IMR-90 (cell line): ENCODE measurements at regions not wholly inside any gene's neighbourhood (a gene's known extent, or its start where the extent isn't known, plus 50 kb on each side); places are given as distances from the start of the nearest gene placed in this dataset.

Experiments
- ATAC-seq: fragments of 200-7000 bp; cut with Tn5 transposase; 2 replicates; pipeline ENCODE4 v1.9.1; 2020; ENCODE audit warnings: low read depth, mild to moderate bottlenecking, moderate library complexity
- BruUV-seq: library from RNA; stranded (reverse); fragments of 400-500 nt; replicated peaks from 2 replicates; lab custom pipeline; 2021; lab: Mats Ljungman, UMichigan
- CTCF ChIA-PET: fragments of 300-600 bp; formaldehyde crosslinking; extraction: SDS; loops from one replicate; lab custom pipeline; 2021; ENCODE audit warnings: antibody characterized with exemption; lab: Yijun Ruan, JAX
- POLR2A ChIA-PET: fragments of 300-600 bp; sonication (Branson Sonifier 250); formaldehyde crosslinking; loops from one replicate; lab custom pipeline; 2022; ENCODE audit warnings: antibody characterized with exemption; ENCODE audit not compliant: unreplicated experiment; lab: Charles Lee
- DNase-seq: peaks from one replicate; pipeline ENCODE4 v3.0.0; 2013
- H2AFZ ChIP-seq: replicated peaks from 2 replicates; pipeline ENCODE3; 2013; ENCODE audit warnings: low read length, mild to moderate bottlenecking; ENCODE audit not compliant: poor library complexity
- H2AK5ac ChIP-seq: 2 replicates; pipeline ENCODE4 v1.6.1; 2013; ENCODE audit warnings: low read depth, low read length, inconsistent platforms
- H2AK9ac ChIP-seq: replicated peaks from 2 replicates; pipeline ENCODE3; 2013; ENCODE audit warnings: mild to moderate bottlenecking, low read depth, low read length, moderate library complexity; ENCODE audit not compliant: poor library complexity
- H2BK120ac ChIP-seq: 2 replicates; pipeline ENCODE4 v1.6.1; 2013; ENCODE audit warnings: low read depth, low read length, inconsistent platforms
- H2BK15ac ChIP-seq: 3 replicates; pipeline ENCODE4 v1.6.1; 2013; ENCODE audit warnings: low read depth, low read length, inconsistent platforms
- H2BK20ac ChIP-seq: 2 replicates; pipeline ENCODE4 v1.6.1; 2013; ENCODE audit warnings: low read depth, mild to moderate bottlenecking, inconsistent platforms, low read length, moderate library complexity
- H2BK5ac ChIP-seq: 2 replicates; pipeline ENCODE4 v1.6.1; 2013; ENCODE audit warnings: mild to moderate bottlenecking, low read depth, low read length, inconsistent platforms; ENCODE audit not compliant: poor library complexity, severe bottlenecking
- H3K14ac ChIP-seq: replicated peaks from 2 replicates; pipeline ENCODE4 v1.6.1; 2013; ENCODE audit warnings: low read depth, low read length, inconsistent platforms
- H3K18ac ChIP-seq: 2 replicates; pipeline ENCODE4 v1.6.1; 2013; ENCODE audit warnings: low read depth, low read length, control low read depth
- H3K23ac ChIP-seq: 2 replicates; pipeline ENCODE4 v1.6.1; 2013; ENCODE audit warnings: low read depth, low read length, inconsistent platforms
- H3K27ac ChIP-seq: 2 replicates; pipeline ENCODE4 v1.5.1; 2013; ENCODE audit warnings: mild to moderate bottlenecking, control low read depth, low read length; ENCODE audit not compliant: insufficient read depth
- H3K27me3 ChIP-seq: 2 replicates; pipeline ENCODE4 v1.6.1; 2013; ENCODE audit warnings: low read length; ENCODE audit not compliant: control insufficient read depth, insufficient read depth
- H3K36me3 ChIP-seq: 2 replicates; pipeline ENCODE4 v1.6.1; 2013; ENCODE audit warnings: low read length, mixed read lengths; ENCODE audit not compliant: control insufficient read depth, insufficient read depth
- H3K4ac ChIP-seq: 2 replicates; pipeline ENCODE4 v1.6.1; 2013; ENCODE audit warnings: low read depth, low read length, inconsistent platforms
- H3K4me1 ChIP-seq: 2 replicates; pipeline ENCODE4 v1.6.1; 2013; ENCODE audit warnings: low read length, mixed read lengths; ENCODE audit not compliant: control insufficient read depth, insufficient read depth
- H3K4me2 ChIP-seq: 2 replicates; pipeline ENCODE4 v1.6.1; 2013; ENCODE audit warnings: low read depth, mild to moderate bottlenecking, control low read depth, low read length, moderate library complexity
- H3K4me3 ChIP-seq: 2 replicates; pipeline ENCODE4 v1.5.1; 2013; ENCODE audit warnings: low read depth, mild to moderate bottlenecking, control low read depth, low read length, moderate library complexity; ENCODE audit not compliant: insufficient read depth
- H3K56ac ChIP-seq: 2 replicates; pipeline ENCODE4 v1.6.1; 2013; ENCODE audit warnings: low read length, inconsistent platforms; ENCODE audit not compliant: insufficient read depth; ENCODE audit errors: extremely low read depth
- H3K79me1 ChIP-seq, 2 experiments: 2 replicates each; pipeline ENCODE4 v1.6.1; 2013; ENCODE audit warnings: low read length in 2 of 2, inconsistent platforms in 1 of 2, low read depth in 1 of 2
- H3K9ac ChIP-seq: 2 replicates; pipeline ENCODE4 v1.6.1; 2013; ENCODE audit warnings: low read depth, low read length, control low read depth
- H3K9me1 ChIP-seq: 2 replicates; pipeline ENCODE4 v1.6.1; 2013; ENCODE audit warnings: low read length, inconsistent platforms; ENCODE audit not compliant: insufficient read depth
- H3K9me3 ChIP-seq: 2 replicates; pipeline ENCODE4 v1.6.1; 2013; ENCODE audit warnings: low read length; ENCODE audit not compliant: control insufficient read depth, insufficient read depth
- H4K20me1 ChIP-seq: 2 replicates; pipeline ENCODE4 v1.6.1; 2013; ENCODE audit warnings: low read length, inconsistent platforms; ENCODE audit not compliant: insufficient read depth
- H4K5ac ChIP-seq: 2 replicates; pipeline ENCODE4 v1.6.1; 2013; ENCODE audit warnings: mild to moderate bottlenecking, low read depth, low read length, control low read depth
- H4K8ac ChIP-seq, 2 experiments: 2 replicates each; pipeline ENCODE4 v1.6.1; 2013; ENCODE audit warnings: low read depth in 2 of 2, low read length in 2 of 2, control low read depth in 1 of 2, inconsistent platforms in 1 of 2
- H4K91ac ChIP-seq: 2 replicates; pipeline ENCODE4 v1.6.1; 2013; ENCODE audit warnings: low read depth, low read length, inconsistent platforms; ENCODE audit not compliant: insufficient read depth
- BHLHE40 ChIP-seq: fragments of 150-350 bp; IDR thresholded peaks from 2 replicates; pipeline ENCODE4 v1.6.1; 2016; ENCODE audit warnings: mild to moderate bottlenecking, low read depth, low read length
- CEBPB ChIP-seq: IDR thresholded peaks from 2 replicates; pipeline ENCODE4 v1.6.1; 2012; ENCODE audit warnings: low read depth, low read length, improper control_type of control experiment
- CHD1 ChIP-seq: IDR thresholded peaks from 2 replicates; pipeline ENCODE4 v1.6.1; 2012; ENCODE audit warnings: low read depth, low read length, improper control_type of control experiment
- CTCF ChIP-seq: conservative IDR thresholded peaks from 2 replicates; pipeline ENCODE4 v1.5.1; 2012; ENCODE audit warnings: mild to moderate bottlenecking, low read depth, low read length, improper control_type of control experiment
- ELK1 ChIP-seq: fragments of 150-350 bp; IDR thresholded peaks from 2 replicates; pipeline ENCODE4 v1.6.1; 2016; ENCODE audit warnings: low read depth, mild to moderate bottlenecking, low read length, moderate library complexity, borderline replicate concordance
- FOS ChIP-seq: fragments of 150-350 bp; IDR thresholded peaks from 2 replicates; pipeline ENCODE4 v1.6.1; 2016; ENCODE audit warnings: low read depth, low read length
- MAFK ChIP-seq: IDR thresholded peaks from 2 replicates; pipeline ENCODE4 v1.6.1; 2012; ENCODE audit warnings: low read depth, low read length, improper control_type of control experiment
- MAZ ChIP-seq: IDR thresholded peaks from 2 replicates; pipeline ENCODE4 v1.6.1; 2012; ENCODE audit warnings: low read depth, mild to moderate bottlenecking, low read length, improper control_type of control experiment, moderate library complexity, borderline replicate concordance
- MXI1 ChIP-seq: IDR thresholded peaks from 2 replicates; pipeline ENCODE4 v1.6.1; 2012; ENCODE audit warnings: low read depth, mild to moderate bottlenecking, low read length, moderate library complexity, borderline replicate concordance
- NFE2L2 ChIP-seq: fragments of 150-350 bp; IDR thresholded peaks from 2 replicates; pipeline ENCODE4 v1.6.1; 2016; ENCODE audit warnings: low read depth, mild to moderate bottlenecking, low read length
- POLR2A ChIP-seq: IDR thresholded peaks from 2 replicates; pipeline ENCODE4 v1.6.1; 2012; ENCODE audit warnings: mild to moderate bottlenecking, low read depth, low read length
- RAD21 ChIP-seq: IDR thresholded peaks from 2 replicates; pipeline ENCODE4 v1.6.1; 2012; ENCODE audit warnings: low read length, improper control_type of control experiment
- SMC3 ChIP-seq: fragments of 150-350 bp; IDR thresholded peaks from 2 replicates; pipeline ENCODE4 v1.6.1; 2016; ENCODE audit warnings: low read depth, mild to moderate bottlenecking, antibody characterized with exemption, low read length, moderate library complexity
- USF2 ChIP-seq: fragments of 150-350 bp; IDR thresholded peaks from 2 replicates; pipeline ENCODE4 v1.6.1; 2017; ENCODE audit warnings: mild to moderate bottlenecking, antibody characterized with exemption, low read length, low read depth
- WGBS, 2 experiments: methylation state at CpG; one replicate each; pipeline versions ENCODE4 v1.1.5 to v1.1.7; 2013; ENCODE audit warnings: missing lambda C conversion rate in 2 of 2; ENCODE audit not compliant: insufficient read length in 1 of 2; ENCODE audit errors: extremely low coverage in 2 of 2; 5-methylcytosine and 5-hydroxymethylcytosine counted together
- dilution Hi-C: fragments of 300-500 bp; cut with HindIII; formaldehyde crosslinking; loops from one replicate; pipeline ENCODE4 v1.14.3; 2018; ENCODE audit warnings: low sequenced_read_pairs; ENCODE audit not compliant: unreplicated experiment
- in situ Hi-C: fragments of 300-500 bp; cut with MboI; formaldehyde crosslinking; loops from 3 replicates; pipeline ENCODE4 v1.14.3; 2019; ENCODE audit warnings: low sequenced_read_pairs, inconsistent platforms, mixed read lengths
- intact Hi-C: fragments of 100-400 bp; cut with micrococcal nuclease; formaldehyde crosslinking; loops from 2 replicates; pipeline ENCODE4 v1.10.0; 2022

GRCh38 chr2:242056026-242056425 is 186.5 kb downstream of the RTP5 start:
- CTCF ChIA-PET: no interaction called here
- Histone ChIP-seq H4K8ac (no peak overlapping the region), H3K9ac (no peak overlapping the region), H3K56ac (no peak overlapping the region), H2AK9ac (no peak overlapping the region), H4K91ac (no peak overlapping the region), H3K4ac (no peak overlapping the region), H2AK5ac (no peak overlapping the region), H2BK20ac (no peak overlapping the region), H2BK120ac (no peak overlapping the region), H3K4me1 (no peaks in the 10 kb centered on the region), H3K14ac (no peak overlapping the region), H3K27ac (no peak overlapping the region), H4K5ac (no peak overlapping the region), H2AFZ (no peak overlapping the region), H2BK15ac (no peak overlapping the region), H3K36me3 (no peaks in the 10 kb centered on the region), H3K4me3 (no peak overlapping the region), H3K23ac (no peak overlapping the region), H3K9me3 (peaks cover 3% of the 10 kb centered on the region), H3K4me2 (no peak overlapping the region), H3K27me3 (peaks cover 63% of the 10 kb centered on the region), H3K79me1 (no peaks in the 10 kb centered on the region), H2BK5ac (no peak overlapping the region), H4K20me1 (no peaks in the 10 kb centered on the region), H3K18ac (no peak overlapping the region), H3K9me1 (no peaks in the 10 kb centered on the region)
- intact Hi-C loops: no loop called here
- DNase-seq (no peak), ATAC-seq (no peak)
- in situ Hi-C loops: no loop called here
- TF ChIP-seq BHLHE40 (no peak), USF2 (no peak), MAZ (no peak), ELK1 (no peak), MAFK (no peak), CHD1 (no peak), MXI1 (no peak), NFE2L2 (no peak), CTCF (no peak), CEBPB (no peak), FOS (no peak), SMC3 (no peak), RAD21 (no peak), POLR2A (no peak)
- POLR2A ChIA-PET: no interaction called here
- dilution Hi-C loops: no loop called here
- no TSS peak for BruUV-seq
- no CpG with 5 or more reads among the region's 10 CpGs for WGBS, 2 experiments
